ENCODE measurements at regions not wholly inside any gene's neighbourhood (a gene's known extent, or its start where the extent isn't known, plus 50 kb on each side); places are given as distances from the start of the nearest gene placed in this dataset.

DNA sequence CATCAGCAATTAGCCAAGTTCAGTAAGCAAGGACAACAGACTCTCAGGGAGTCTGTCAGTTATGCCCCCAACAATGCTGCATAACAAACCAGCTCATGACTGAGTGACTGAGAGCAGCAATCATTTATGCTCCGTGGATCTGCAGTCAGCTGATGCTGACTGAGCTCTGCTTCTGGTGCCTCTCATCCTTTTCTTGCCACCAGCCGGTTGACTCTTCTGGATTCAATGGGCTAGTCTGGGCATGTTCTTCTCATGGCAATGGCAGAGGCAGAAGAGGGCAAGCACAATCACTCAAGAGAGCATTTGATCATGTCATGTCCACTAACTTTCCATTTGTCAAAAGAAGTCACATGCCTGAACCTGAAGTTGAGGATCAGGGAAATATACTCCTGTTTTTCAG is 157.0 kb upstream of the NTRK2 start (continued):
- TF ChIP-seq USF2 (IDR thresholded peaks at IDR 0.05; ENCODE audit: low read length): no peak
- TF ChIP-seq NANOG (IDR thresholded peaks at IDR 0.05; ENCODE audit: insufficient read depth, low read depth, low read length, poor library complexity, severe bottlenecking): no peak

Data from H1 (cell line).